Bronchial epithelial cell (primary cell): ENCODE measurements at regions not wholly inside any gene's neighbourhood (a gene's known extent, or its start where the extent isn't known, plus 50 kb on each side); places are given as distances from the start of the nearest gene placed in this dataset.

Experiments used
- DNase-seq: peaks from one replicate; pipeline ENCODE4 v3.0.0-alpha.2; 2010; ENCODE audit warnings: low read depth
- FAIRE-seq: peaks from 2 replicates; lab custom pipeline; 2011; peaks lifted over from hg19 to GRCh38; lab: Jason Lieb, UNC
- H3K27me3 ChIP-seq: 2 replicates; pipeline ENCODE4 v1.5.1; 2011; ENCODE audit warnings: low read length; ENCODE audit not compliant: control insufficient read depth, insufficient read depth
- H3K36me3 ChIP-seq: 2 replicates; pipeline ENCODE4 v1.5.1; 2011; ENCODE audit warnings: low read length; ENCODE audit not compliant: control insufficient read depth, insufficient read depth
- H3K4me3 ChIP-seq: 2 replicates; pipeline ENCODE4 v1.5.1; 2011; ENCODE audit warnings: mild to moderate bottlenecking, low read depth, low read length, control low read depth
- TF ChIP-seq, protein P1 (sequence below): IDR thresholded peaks from 2 replicates; pipeline ENCODE4 v1.5.1; 2011; ENCODE audit warnings: mild to moderate bottlenecking, moderate library complexity, low read length, control low read depth, inconsistent platforms; ENCODE audit not compliant: insufficient read depth, severe bottlenecking

DNA sequence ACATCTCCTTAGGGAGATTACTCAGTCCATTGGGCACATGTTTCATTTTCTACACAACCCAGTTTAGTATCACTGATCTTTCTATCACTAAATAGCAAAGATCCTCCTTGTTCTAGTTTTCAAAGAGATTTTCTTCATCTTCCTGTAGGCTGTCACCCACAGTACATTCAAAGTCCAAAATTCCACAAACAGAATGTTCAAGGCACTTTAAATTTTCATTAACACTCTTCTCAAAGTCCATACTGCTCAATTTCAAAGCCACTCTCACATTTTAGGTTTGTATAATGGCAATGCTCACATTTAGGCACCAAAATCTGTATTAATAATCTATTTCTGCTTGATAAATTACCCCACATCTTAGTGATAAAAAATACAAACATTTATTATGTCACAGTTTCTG lies 152.8 kb downstream of the FSIP2 start:
- FAIRE-seq: no peak
- H3K36me3 ChIP-seq: no peaks in the 10 kb centered on the region
- TF ChIP-seq, protein P1, sequence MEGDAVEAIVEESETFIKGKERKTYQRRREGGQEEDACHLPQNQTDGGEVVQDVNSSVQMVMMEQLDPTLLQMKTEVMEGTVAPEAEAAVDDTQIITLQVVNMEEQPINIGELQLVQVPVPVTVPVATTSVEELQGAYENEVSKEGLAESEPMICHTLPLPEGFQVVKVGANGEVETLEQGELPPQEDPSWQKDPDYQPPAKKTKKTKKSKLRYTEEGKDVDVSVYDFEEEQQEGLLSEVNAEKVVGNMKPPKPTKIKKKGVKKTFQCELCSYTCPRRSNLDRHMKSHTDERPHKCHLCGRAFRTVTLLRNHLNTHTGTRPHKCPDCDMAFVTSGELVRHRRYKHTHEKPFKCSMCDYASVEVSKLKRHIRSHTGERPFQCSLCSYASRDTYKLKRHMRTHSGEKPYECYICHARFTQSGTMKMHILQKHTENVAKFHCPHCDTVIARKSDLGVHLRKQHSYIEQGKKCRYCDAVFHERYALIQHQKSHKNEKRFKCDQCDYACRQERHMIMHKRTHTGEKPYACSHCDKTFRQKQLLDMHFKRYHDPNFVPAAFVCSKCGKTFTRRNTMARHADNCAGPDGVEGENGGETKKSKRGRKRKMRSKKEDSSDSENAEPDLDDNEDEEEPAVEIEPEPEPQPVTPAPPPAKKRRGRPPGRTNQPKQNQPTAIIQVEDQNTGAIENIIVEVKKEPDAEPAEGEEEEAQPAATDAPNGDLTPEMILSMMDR: no peak
- no peak overlapping the region for H3K4me3 ChIP-seq
- DNase-seq: no peak
- no peaks in the 10 kb centered on the region for H3K27me3 ChIP-seq

DNA sequence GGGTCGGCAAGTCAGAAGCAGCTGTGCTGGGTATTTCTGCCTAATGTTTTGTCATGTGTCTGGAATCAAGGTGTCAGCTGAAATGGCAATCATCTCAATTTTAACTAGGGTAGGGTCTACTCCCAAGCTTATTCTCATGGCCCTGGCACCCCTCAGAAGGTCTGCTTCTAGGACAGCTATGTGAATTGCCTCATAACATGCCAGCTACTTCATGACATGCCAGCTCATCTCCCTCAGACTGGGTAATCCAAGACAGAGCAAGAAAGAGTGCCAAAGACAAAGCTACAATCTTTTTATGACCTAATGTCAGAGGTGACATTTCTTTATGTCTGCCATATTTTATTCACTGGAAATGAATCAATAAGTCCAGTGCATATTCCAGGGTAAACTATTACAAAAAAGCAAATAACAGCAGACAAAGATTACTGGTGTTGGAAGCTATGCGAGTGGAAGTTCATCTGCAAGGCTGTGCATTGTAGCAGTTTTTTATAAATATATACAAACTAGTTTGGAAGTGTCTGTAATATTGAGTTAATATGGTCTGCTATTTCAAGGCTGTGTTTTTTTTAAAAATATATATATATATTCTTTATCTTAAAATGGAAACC lies 153.3 kb downstream of the FSIP2 start:
- TF ChIP-seq, protein P1: no peak
- DNase-seq (no peak), FAIRE-seq (no peak)
- no peaks in the 10 kb centered on the region for H3K27me3 ChIP-seq
- H3K4me3 ChIP-seq: no peak overlapping the region
- no peaks in the 10 kb centered on the region for H3K36me3 ChIP-seq

- DNase-seq: no peak
- Histone ChIP-seq H3K4me3 (no peak overlapping the region), H3K27me3 (no peaks in the 10 kb centered on the region), H3K36me3 (no peaks in the 10 kb centered on the region)
- TF ChIP-seq, protein P1: no peak
- no peak for FAIRE-seq
Observed at GRCh38 chr2:185892484-185892883, 153.9 kb downstream of the FSIP2 start.

- Histone ChIP-seq H3K36me3 (no peaks in the 10 kb centered on the region), H3K4me3 (no peak overlapping the region), H3K27me3 (no peaks in the 10 kb centered on the region)
- TF ChIP-seq, protein P1: no peak
- DNase-seq (no peak), FAIRE-seq (no peak)
Observed at GRCh38 chr2:185894223-185894622, 155.6 kb downstream of the FSIP2 start.

DNA sequence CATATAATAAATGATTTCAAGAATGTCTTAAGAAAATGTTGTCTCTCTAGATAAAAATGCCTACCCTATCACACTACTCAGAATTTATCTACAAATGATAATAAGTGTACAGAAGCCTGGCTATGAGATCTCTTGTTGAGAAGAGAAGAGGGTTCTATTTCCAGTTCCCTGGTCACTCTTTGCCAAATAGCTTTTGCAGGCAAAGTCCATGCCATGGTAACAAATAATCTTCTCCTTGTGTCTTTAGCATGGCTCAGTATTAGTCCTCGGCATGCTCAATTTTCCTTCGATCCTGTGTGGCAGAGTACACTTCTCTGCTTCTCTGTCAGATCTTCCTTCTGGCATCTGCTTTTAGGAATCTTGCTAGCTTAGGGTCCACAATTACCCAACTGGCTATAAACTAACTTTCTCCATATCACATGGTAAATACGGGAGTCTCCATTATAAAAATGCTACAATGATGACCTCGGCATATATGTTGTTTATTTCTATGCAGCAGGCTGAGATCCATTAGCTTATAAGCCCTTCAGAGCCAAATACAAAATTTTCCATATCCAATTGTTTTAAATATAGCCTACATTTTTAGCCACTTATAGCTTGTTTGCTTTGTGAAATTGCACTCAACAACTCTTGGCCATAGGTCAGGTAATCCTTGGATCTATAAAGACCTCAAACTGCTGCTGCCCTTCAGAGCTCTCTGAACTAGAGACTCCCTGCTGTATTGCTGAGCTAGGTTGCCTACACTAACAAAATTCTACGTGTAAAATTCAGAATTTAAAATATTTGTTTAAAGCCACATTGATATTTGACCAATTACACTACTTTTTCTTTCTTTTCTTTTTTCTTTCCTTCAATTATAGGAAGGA lies 157.5 kb downstream of the FSIP2 start:
- TF ChIP-seq, protein P1: no peak
- Histone ChIP-seq H3K4me3 (no peak overlapping the region), H3K36me3 (no peaks in the 10 kb centered on the region), H3K27me3 (no peaks in the 10 kb centered on the region)
- FAIRE-seq (no peak), DNase-seq (no peak)

GRCh38 chr2:185899366-185899765 lies 160.8 kb downstream of the FSIP2 start:
- TF ChIP-seq, protein P1: no peak
- H3K27me3 ChIP-seq: no peaks in the 10 kb centered on the region
- FAIRE-seq (no peak), DNase-seq (no peak)
- no peaks in the 10 kb centered on the region for H3K36me3 ChIP-seq
- H3K4me3 ChIP-seq: no peak overlapping the region
